Smooth muscle cell (in vitro differentiated cells): ENCODE measurements at regions not wholly inside any gene's neighbourhood (a gene's known extent, or its start where the extent isn't known, plus 50 kb on each side); places are given as distances from the start of the nearest gene placed in this dataset.

ENCODE experiments used
- DNase-seq: peaks from one replicate; lab custom pipeline; 2025; ENCODE audit not compliant: unreplicated experiment; lab: John Stamatoyannopoulos, UW
- H2AFZ ChIP-seq: fragments of 200-600 bp; sonication (generic); 2 replicates; pipeline ENCODE4 v1.6.0; 2016; ENCODE audit warnings: antibody characterized with exemption, low read depth, mild to moderate bottlenecking
- H3F3A ChIP-seq: fragments of 200-600 bp; sonication (generic); 2 replicates; pipeline ENCODE4 v1.6.0; 2017; ENCODE audit warnings: antibody characterized with exemption, low read depth
- H3K27ac ChIP-seq: fragments of 200-600 bp; sonication (generic); 2 replicates; pipeline ENCODE4 v1.5.1; 2016; ENCODE audit warnings: low read depth, mild to moderate bottlenecking
- H3K27me3 ChIP-seq: fragments of 200-600 bp; sonication (generic); 2 replicates; pipeline ENCODE4 v1.6.1; 2016; ENCODE audit warnings: low read depth, mild to moderate bottlenecking
- H3K36me3 ChIP-seq: fragments of 200-600 bp; sonication (generic); 2 replicates; pipeline ENCODE4 v1.5.1; 2016; ENCODE audit warnings: low read depth
- H3K4me1 ChIP-seq: fragments of 200-600 bp; sonication (generic); 2 replicates; pipeline ENCODE4 v1.5.1; 2016; ENCODE audit warnings: low read depth
- H3K4me2 ChIP-seq: fragments of 200-600 bp; sonication (generic); 2 replicates; pipeline ENCODE4 v1.6.0; 2016; ENCODE audit warnings: mild to moderate bottlenecking
- H3K4me3 ChIP-seq: fragments of 200-600 bp; sonication (generic); 2 replicates; pipeline ENCODE4 v1.5.1; 2016; ENCODE audit warnings: mild to moderate bottlenecking
- H3K79me2 ChIP-seq: fragments of 200-600 bp; sonication (generic); 2 replicates; pipeline ENCODE4 v1.6.0; 2016; ENCODE audit warnings: low read depth, mild to moderate bottlenecking
- H3K9ac ChIP-seq: fragments of 200-600 bp; sonication (generic); 2 replicates; pipeline ENCODE4 v1.6.0; 2016; ENCODE audit warnings: low read depth
- H3K9me3 ChIP-seq: fragments of 200-600 bp; sonication (generic); replicated peaks from 2 replicates; pipeline ENCODE4 v1.5.1; 2016; ENCODE audit warnings: low read depth
- H4K20me1 ChIP-seq: fragments of 200-600 bp; sonication (generic); 2 replicates; pipeline ENCODE4 v1.6.0; 2016; ENCODE audit warnings: low read depth
- WGBS: methylation state at CpG from one replicate; pipeline ENCODE4 v1.1.7; 2016; ENCODE audit warnings: low lambda C conversion rate; 5-methylcytosine and 5-hydroxymethylcytosine counted together
- TF ChIP-seq, protein P1 (sequence below): fragments of 200-600 bp; sonication (generic); IDR thresholded peaks from 2 replicates; pipeline ENCODE4 v1.5.1; 2017; ENCODE audit warnings: borderline replicate concordance, mild to moderate bottlenecking, antibody characterized with exemption; ENCODE audit not compliant: insufficient read depth, poor library complexity, severe bottlenecking

- peak overlapping the region; percentile 62 for H3K4me2 ChIP-seq
- TF ChIP-seq, protein P1, sequence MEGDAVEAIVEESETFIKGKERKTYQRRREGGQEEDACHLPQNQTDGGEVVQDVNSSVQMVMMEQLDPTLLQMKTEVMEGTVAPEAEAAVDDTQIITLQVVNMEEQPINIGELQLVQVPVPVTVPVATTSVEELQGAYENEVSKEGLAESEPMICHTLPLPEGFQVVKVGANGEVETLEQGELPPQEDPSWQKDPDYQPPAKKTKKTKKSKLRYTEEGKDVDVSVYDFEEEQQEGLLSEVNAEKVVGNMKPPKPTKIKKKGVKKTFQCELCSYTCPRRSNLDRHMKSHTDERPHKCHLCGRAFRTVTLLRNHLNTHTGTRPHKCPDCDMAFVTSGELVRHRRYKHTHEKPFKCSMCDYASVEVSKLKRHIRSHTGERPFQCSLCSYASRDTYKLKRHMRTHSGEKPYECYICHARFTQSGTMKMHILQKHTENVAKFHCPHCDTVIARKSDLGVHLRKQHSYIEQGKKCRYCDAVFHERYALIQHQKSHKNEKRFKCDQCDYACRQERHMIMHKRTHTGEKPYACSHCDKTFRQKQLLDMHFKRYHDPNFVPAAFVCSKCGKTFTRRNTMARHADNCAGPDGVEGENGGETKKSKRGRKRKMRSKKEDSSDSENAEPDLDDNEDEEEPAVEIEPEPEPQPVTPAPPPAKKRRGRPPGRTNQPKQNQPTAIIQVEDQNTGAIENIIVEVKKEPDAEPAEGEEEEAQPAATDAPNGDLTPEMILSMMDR: no peak
Observed at GRCh38 chr9:20023210-20023905, 234.5 kb upstream of the SLC24A2 start.

DNA sequence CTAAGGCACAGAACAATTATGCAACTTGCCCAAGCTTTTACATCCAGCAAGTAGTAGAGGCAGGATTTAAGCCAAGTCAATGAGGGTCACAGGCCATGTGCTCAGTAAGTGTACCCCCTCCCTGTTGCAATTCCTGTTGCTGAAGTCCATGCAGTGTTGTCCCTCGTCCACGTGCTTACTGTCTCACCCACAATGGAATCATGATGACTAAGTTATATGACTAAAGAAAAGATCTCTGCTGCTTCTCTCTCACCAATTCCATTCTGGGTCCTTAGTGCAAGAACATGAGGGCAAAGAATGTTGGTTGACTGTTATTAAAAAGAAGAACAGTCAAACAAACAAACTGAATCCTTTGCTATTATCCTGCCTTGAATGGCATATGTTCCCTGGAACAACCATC, 233.6 kb upstream of the SLC24A2 start:
- TF ChIP-seq, protein P1: no peak
- no peak for DNase-seq
- H2AFZ ChIP-seq: no peak overlapping the region

More at GRCh38 chr9:20023210-20023905, 234.5 kb upstream of the SLC24A2 start:
- Histone ChIP-seq H3K4me1 (peaks cover 18% of the 10 kb centered on the region), H3K27me3 (no peaks in the 10 kb centered on the region), H3K9me3 (no peaks in the 10 kb centered on the region), H3K9ac (no peak overlapping the region), H3K27ac (peak overlapping the region; percentile 35), H3K79me2 (no peaks in the 10 kb centered on the region), H4K20me1 (no peaks in the 10 kb centered on the region), H3F3A (no peaks in the 10 kb centered on the region), H3K36me3 (no peaks in the 10 kb centered on the region), H2AFZ (peak overlapping the region; percentile 56), H3K4me3 (no peak overlapping the region)
- no peak for DNase-seq
- 79% methylated on average over 1 of the region's 1 CpG for WGBS

DNA sequence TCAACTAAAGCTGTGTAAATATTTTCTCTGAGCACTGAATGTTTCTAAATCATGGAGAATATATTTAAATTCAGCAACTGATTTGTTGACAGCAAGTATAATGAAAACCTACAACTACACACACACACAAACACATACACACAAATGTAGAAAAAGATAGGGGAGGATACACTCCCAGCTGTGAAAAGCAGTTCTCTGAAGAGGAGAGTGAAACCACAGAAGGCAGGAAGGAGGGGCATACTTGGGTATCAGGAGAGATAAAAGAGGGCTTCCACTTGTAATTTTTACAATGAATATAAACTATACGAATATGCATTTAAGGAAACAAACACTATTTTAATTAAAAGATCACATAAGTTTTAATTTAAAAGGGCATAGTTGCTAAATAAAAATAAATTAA, 227.8 kb upstream of the SLC24A2 start:
- Histone ChIP-seq H3K9me3 (no peaks in the 10 kb centered on the region), H3K79me2 (no peaks in the 10 kb centered on the region), H3K9ac (no peak overlapping the region), H3K27me3 (no peaks in the 10 kb centered on the region), H4K20me1 (no peaks in the 10 kb centered on the region), H3F3A (no peaks in the 10 kb centered on the region), H2AFZ (no peak overlapping the region), H3K27ac (no peak overlapping the region), H3K36me3 (no peaks in the 10 kb centered on the region), H3K4me1 (no peaks in the 10 kb centered on the region), H3K4me3 (no peak overlapping the region), H3K4me2 (no peak overlapping the region)
- WGBS: 77% methylated on average over 1 of the region's 1 CpG
- DNase-seq: no peak
- TF ChIP-seq, protein P1: no peak

More for the DNA sequence above, 233.6 kb upstream of the SLC24A2 start:
- Histone ChIP-seq H3K27me3 (no peaks in the 10 kb centered on the region), H3K36me3 (no peaks in the 10 kb centered on the region), H4K20me1 (no peaks in the 10 kb centered on the region), H3K27ac (no peak overlapping the region), H3K4me2 (no peak overlapping the region), H3K79me2 (no peaks in the 10 kb centered on the region), H3F3A (no peaks in the 10 kb centered on the region), H3K9me3 (no peaks in the 10 kb centered on the region), H3K9ac (no peak overlapping the region), H3K4me3 (no peak overlapping the region), H3K4me1 (peaks cover 18% of the 10 kb centered on the region)
- WGBS: 28% methylated on average over 2 of the region's 2 CpGs

DNA sequence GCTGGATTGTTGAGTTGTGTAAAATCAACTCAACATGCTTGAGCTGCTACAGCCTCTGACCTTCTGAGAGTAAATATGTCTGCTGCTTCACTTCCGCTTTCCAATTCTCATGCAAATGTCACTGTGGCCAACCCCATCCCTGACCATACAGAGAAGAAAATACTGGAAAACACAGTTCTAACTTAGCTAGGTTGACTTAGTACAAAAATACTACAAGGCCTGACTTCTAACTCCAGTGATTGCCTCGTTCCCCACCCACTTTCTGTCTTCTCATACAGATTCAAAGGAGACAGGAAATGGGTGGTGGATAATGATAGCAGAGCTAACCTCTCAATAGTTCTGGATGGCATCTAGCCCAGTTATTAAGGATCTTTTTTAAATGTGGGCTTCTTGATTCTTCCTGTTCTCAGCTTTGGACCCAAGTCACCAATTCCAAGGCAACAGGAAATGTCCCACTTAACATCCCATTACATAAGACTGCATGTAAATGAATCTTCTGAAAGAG, 226.6 kb upstream of the SLC24A2 start:
- 90% methylated on average over 2 of the region's 2 CpGs for WGBS
- Histone ChIP-seq H3K4me1 (no peaks in the 10 kb centered on the region), H3K9ac (no peak overlapping the region), H3F3A (no peaks in the 10 kb centered on the region), H4K20me1 (no peaks in the 10 kb centered on the region), H3K27me3 (no peaks in the 10 kb centered on the region), H3K27ac (no peak overlapping the region), H3K9me3 (no peaks in the 10 kb centered on the region), H3K36me3 (no peaks in the 10 kb centered on the region), H3K79me2 (no peaks in the 10 kb centered on the region), H3K4me3 (no peak overlapping the region), H2AFZ (no peak overlapping the region), H3K4me2 (no peak overlapping the region)
- TF ChIP-seq, protein P1: no peak
- no peak for DNase-seq
